Activated CD4-positive, alpha-beta T cell treated with anti-CD3 and anti-CD28 coated beads, Interleukin-2, amount 50 U/mL, for 48 hours (primary cell): ENCODE measurements at regions not wholly inside any gene's neighbourhood (a gene's known extent, or its start where the extent isn't known, plus 50 kb on each side); places are given as distances from the start of the nearest gene placed in this dataset.

ENCODE experiments used
- DNase-seq, 2 experiments: peaks; one replicate each; pipeline ENCODE4 v3.0.0-alpha.2; 2020

- no peak for DNase-seq
Measured at GRCh38 chr14:89022274-89022673, 197.8 kb downstream of the TTC8 start.

DNA sequence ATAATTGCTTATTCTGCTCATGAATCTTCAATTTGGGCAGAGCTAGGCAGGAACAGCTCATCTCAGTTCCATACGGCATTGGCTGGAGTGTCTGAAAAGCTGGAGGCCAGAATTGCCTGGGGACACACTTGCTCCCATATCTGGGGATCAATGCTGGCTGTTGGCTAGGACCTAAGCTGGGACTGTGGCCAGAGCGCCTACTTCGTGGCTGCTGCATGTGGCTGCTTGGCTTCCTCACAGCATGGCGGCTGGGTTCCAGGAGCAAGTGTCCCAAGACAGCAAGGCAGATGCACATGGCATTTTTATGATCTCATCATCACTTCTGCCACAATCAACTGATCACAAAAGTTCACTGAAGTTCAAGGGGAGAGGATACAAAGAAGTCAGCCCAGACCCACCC lies 200.2 kb downstream of the TTC8 start:
- no peak for DNase-seq

DNA sequence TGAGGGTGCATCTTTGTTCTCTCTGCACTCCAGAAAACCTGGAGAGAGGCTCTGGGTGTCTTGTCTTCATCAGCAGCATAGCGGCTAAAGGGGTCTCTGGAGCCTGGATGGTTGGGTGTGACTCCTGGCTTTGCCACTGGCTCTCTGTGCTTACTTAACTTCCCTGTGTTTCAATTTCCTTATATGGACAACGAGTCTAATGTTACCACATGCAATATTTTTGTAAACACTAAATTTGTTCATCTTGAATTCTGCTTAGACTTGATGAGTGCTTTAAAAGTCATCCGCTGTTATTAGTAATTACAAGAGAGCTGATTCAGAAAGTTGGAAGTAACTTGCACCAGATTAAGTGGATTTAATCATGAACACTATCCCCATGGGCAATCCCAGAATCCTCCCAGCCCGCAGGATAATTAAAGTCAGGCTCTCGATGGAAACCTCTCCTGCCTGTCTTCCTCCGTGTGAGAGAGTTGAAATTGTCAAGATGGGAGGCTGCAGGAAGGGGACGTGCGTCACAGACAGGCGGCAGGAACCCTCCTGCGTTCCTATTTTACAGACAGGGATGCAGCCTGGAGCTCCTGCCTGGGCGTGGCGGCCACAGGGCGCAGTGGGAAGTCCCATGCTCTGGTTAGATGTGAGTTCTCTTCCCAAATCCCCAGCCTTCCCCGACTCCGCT lies 201.2 kb downstream of the TTC8 start:
- DNase-seq, result no peak

- DNase-seq, result peak; percentile 55 to 61
Measured at GRCh38 chr14:89027097-89027740, 202.8 kb downstream of the TTC8 start.

DNA sequence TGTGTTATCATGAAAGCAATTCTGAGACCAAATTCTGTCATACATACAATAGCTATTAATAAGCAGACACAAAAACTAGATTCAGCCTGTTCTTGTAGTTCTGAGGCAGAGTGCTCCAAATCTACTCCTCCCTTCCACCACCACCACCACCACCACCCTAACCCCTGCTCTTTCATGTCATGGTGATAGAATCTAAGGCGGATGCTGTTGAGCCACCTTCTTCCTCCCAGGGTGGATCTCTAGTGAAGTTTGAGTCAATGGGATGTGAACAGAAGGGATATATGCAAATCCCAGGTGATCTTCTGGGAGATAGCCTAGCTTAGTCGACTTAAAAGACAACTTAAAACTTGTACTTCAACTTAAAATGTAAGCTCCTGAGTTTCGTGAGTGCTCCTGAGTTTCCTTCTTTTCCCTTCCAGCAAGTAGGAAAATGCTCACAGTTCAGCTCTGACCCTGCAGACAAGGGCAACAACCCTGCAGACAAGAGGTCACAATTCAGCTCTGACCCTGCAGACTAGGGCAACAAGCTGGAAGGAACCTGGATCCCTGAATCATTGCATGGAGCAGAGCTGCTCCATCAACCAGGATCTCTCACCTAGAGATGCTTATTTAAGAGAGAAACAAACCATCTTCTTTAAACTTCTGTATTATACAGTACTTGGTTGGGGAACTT lies 204.1 kb downstream of the TTC8 start:
- DNase-seq, result no peak

- DNase-seq, result no peak
Measured at GRCh38 chr14:89029961-89030694, 205.7 kb downstream of the TTC8 start.

DNA sequence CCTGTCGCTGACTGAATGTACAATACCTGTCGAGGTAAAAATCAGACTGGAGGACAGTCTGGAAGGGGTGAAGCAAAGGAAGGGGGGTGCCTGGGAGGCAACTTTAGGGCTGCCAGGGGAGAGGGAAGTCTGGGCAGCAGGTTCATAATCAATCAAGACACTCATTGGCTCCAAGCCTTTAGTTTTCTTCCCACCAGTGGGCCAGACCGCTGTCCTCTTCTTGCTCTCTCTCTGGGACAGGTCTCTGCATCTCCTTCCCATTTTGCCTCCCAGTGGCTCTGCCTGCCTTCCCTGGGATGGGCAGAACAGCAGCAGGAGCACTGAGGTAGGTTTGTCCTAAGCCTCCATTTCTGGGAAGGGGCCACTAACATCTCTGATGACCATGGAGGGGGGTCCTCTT lies 206.5 kb downstream of the TTC8 start:
- no peak for DNase-seq

DNA sequence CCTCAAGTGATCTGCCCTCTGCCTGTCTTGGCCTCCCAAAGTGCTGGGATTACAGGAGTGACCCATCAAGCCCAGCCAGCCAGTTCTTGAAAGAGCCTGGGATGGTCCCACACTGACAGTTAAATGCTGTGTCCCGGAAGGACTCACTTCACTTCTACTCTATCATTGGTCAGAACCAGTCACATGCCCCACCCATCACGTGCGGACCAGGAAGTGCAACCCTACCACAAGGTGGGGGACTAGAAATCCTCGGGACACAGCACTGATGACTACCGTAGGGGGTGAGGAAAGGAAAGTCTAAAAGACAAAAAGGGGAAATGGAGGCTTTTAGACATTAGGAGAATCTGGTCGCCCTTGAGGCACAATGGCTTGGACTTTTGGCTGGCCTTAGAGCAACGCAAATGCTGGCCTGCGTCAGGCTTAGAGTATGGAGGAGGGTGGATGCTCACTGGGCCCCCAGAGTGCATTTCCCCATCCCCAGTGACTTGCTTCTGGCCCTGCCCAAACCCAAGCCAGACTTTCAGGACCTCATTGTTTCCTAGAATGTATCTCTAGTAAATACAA lies 207.7 kb downstream of the TTC8 start:
- no peak for DNase-seq

DNA sequence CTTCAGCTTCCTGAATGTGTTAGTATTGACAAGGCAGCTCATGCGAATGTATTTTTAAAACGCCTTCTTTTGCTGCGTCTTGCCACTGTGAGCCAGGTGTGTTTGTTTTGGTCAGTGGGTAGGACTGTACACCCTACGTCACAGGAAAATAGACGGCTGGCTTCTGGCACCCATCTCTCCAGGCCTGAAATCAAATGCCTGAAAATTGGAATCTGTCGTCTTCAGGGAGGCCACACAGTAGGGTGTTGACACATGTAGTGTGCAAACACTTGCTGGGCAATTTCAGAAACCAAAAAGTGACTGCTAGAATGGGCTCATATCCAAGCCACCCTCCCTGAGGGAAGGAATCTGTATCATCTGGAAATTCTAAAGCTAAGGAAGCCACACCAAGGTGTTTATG lies 209.3 kb downstream of the TTC8 start:
- DNase-seq, result no peak

- DNase-seq, result no peak
Measured at GRCh38 chr14:89036371-89036770, 211.9 kb downstream of the TTC8 start.

DNA sequence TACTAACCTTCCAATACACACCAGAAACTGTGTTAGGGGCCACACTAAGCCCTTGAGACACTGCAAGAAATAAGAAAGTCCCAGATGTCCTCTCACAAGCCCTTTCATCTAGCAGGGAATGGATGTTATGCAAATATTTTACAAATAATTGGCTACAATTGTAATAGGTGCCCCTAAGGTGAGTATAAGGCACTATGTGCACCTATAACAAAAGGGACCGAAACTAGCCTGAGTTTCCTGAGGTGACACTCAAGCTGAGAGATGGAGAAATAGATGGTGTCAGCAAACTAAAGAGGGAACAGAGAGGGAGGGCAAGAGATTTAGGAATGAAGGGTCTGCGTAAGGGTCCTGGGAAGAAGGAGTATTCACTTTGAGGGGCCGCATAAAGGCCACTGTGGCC lies 212.6 kb downstream of the TTC8 start:
- no peak for DNase-seq

DNA sequence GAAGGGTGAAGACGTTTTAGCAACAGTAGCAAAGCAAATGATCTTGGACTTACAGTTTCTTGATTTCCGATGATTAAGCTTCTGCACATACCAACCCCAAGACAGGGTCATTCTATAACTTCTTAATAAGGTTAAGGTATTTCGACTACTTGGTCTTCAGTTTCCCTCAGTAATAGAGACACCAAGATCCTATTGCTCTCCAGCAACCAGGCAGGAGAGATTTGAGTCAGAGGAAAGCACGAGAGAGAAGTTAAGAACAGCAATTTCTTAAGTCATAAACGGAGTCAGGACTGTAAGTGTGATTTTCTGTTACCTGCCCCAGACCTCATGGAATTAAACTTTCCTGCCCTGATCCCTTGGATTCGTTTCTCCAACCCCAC lies 215.6 kb downstream of the TTC8 start:
- no peak for DNase-seq

- peak; percentile 90 to 92 for DNase-seq
Measured at GRCh38 chr14:89040460-89041256, 216.2 kb downstream of the TTC8 start.

- DNase-seq, result no peak
Measured at GRCh38 chr14:89041257-89041582, 216.8 kb downstream of the TTC8 start.

GRCh38 chr14:89042021-89042420 lies 217.6 kb downstream of the TTC8 start:
- DNase-seq, result no peak

GRCh38 chr14:89053303-89053702 lies 228.9 kb downstream of the TTC8 start:
- no peak for DNase-seq

- no peak for DNase-seq
Measured at GRCh38 chr14:89056394-89056793, 231.9 kb downstream of the TTC8 start.

GRCh38 chr14:89058697-89059096 lies 234.2 kb downstream of the TTC8 start:
- DNase-seq, result no peak

- DNase-seq, result no peak
Measured at GRCh38 chr14:89060191-89060590, 235.7 kb downstream of the TTC8 start.

DNA sequence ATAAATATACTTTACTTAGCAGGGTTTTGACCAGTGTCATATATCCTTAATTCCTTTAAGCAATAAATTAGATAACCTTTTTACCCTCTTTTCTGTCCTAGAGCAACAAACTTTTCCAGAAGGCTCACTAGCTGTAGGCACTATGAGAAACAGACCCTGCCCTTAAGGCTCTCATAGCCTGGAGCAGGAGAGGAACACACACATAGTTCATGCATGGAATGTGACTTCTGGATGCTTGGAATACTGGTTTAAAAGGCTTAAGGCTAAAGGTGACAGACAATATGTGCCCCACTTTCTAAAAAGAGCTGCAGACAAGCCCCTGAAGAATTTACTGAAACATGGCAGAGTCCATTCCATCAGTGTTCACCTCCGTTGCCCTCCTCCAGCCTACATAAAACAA lies 237.2 kb downstream of the TTC8 start:
- DNase-seq, result no peak

DNA sequence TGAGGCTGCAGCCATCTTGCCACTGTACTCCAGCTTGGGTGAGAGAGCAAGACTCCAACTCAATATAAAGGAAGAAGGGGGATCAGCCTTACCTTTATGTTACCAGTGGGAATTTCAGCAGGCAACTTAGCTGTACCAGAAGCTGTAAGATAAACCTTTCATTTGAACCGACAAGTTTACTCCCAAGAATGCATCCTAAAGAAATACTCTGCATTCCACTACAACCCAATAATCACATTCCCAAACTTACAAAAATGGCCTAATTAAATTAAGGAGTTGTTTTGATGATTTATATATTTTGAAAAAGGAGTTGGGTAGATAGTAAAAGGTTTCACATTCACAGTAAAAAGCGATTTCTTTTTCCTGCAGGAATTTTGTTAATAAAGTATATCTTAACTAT lies 241.4 kb downstream of the TTC8 start:
- no peak for DNase-seq

DNA sequence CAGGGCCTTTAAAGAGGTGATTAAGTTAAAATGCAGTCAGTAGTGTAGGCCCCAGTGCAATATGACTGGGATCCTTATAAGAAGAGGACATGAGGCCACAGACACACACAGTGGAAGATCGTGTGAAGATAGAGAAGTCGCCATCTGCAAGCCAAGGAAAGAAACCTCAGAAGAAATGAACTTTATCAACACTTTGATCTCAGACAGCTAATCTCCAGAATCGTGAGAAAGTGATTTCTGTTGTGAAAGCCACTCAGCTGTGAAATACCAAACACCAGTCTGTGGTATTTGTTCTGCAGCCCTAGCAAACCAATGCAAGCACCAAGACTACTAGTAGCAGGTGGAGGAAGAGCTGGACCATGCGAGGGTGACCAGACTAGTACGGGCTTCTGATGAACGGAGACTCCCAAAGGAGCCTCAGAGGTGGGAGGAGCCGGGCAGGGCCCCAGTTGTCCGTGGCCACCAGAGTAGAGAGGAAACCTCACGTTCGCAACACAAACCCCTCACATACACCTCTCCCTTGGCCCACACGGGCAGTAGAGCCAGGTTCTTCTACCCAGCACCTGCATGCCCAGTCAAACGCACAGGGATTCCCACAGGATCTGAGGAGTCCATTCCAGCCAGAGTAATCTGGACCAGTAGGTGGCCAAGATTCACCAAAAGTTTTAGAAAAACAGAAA lies 243.0 kb downstream of the TTC8 start:
- no peak for DNase-seq
